C4-2B (cell line): ENCODE measurements at regions not wholly inside any gene's neighbourhood (a gene's known extent, or its start where the extent isn't known, plus 50 kb on each side); places are given as distances from the start of the nearest gene placed in this dataset.

Experiments
- ZFX ChIP-seq: fragments of 450-650 bp; IDR thresholded peaks from 2 replicates; pipeline ENCODE4 v1.6.1; 2017
- TF ChIP-seq, protein P1 (sequence below): fragments of 450-650 bp; conservative IDR thresholded peaks from 2 replicates; pipeline ENCODE4 v1.5.1; 2017; ENCODE audit warnings: mild to moderate bottlenecking

DNA sequence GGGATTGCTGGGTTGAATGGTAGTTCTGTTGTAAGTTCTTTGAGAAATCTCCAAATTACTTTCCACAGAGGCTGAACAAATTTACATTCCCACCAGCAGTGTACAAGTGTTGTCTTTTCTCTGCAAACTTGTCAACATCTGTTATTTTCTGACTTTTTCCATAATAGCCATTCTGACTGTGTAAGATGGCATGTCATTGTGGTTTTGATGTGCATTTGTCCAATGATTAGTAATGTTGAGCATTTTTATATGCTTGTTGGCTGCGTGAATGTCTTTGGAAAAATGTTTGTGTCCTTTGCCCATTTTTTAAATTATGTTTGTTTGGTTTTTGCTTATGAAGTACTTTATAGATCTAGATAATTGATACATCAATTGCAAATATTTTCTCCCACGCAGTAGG is 1025.0 kb downstream of the JRKL start:
- TF ChIP-seq, protein P1, sequence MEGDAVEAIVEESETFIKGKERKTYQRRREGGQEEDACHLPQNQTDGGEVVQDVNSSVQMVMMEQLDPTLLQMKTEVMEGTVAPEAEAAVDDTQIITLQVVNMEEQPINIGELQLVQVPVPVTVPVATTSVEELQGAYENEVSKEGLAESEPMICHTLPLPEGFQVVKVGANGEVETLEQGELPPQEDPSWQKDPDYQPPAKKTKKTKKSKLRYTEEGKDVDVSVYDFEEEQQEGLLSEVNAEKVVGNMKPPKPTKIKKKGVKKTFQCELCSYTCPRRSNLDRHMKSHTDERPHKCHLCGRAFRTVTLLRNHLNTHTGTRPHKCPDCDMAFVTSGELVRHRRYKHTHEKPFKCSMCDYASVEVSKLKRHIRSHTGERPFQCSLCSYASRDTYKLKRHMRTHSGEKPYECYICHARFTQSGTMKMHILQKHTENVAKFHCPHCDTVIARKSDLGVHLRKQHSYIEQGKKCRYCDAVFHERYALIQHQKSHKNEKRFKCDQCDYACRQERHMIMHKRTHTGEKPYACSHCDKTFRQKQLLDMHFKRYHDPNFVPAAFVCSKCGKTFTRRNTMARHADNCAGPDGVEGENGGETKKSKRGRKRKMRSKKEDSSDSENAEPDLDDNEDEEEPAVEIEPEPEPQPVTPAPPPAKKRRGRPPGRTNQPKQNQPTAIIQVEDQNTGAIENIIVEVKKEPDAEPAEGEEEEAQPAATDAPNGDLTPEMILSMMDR: no peak
- TF ChIP-seq ZFX: no peak
